Fibroblast of lung (primary cell): ENCODE measurements at regions not wholly inside any gene's neighbourhood (a gene's known extent, or its start where the extent isn't known, plus 50 kb on each side); places are given as distances from the start of the nearest gene placed in this dataset.

ENCODE experiments used
- EZH2 ChIP-seq: IDR thresholded peaks from 2 replicates; pipeline ENCODE4 v1.5.1; 2012; ENCODE audit warnings: low read length, control low read depth, mild to moderate bottlenecking; ENCODE audit errors: missing control alignments
- TF ChIP-seq, protein P1 (sequence below), 2 donors: IDR thresholded peaks in 1 of 2; conservative IDR thresholded peaks in 1 of 2; 1 replicate in 1 of 2; 2 replicates in 1 of 2; pipeline ENCODE4 v1.5.1; 2011 to 2012; ENCODE audit warnings: low read length in 2 of 2, control low read depth in 1 of 2, inconsistent platforms in 1 of 2, low read depth in 1 of 2, mild to moderate bottlenecking in 1 of 2

DNA sequence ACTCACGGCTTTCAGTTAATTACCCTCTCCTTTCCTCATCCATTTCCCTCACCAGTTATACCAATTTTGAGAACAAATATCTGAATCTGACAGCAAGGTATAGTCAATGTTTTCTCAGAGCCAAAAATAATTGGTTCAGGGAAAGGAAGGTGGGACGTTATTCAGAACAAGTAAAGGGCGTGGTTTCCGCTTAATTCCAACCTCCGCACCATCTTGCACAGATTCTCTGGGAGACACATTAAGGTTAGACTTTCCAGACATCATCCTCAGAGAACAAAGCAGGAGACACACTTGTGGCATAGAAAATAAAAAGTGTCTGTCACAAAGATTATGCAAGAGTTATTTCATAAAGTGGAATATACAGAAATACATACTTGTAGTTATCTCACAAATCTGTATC is 441.2 kb downstream of the IRX1 start:
- TF ChIP-seq EZH2: no peak
- TF ChIP-seq, protein P1, sequence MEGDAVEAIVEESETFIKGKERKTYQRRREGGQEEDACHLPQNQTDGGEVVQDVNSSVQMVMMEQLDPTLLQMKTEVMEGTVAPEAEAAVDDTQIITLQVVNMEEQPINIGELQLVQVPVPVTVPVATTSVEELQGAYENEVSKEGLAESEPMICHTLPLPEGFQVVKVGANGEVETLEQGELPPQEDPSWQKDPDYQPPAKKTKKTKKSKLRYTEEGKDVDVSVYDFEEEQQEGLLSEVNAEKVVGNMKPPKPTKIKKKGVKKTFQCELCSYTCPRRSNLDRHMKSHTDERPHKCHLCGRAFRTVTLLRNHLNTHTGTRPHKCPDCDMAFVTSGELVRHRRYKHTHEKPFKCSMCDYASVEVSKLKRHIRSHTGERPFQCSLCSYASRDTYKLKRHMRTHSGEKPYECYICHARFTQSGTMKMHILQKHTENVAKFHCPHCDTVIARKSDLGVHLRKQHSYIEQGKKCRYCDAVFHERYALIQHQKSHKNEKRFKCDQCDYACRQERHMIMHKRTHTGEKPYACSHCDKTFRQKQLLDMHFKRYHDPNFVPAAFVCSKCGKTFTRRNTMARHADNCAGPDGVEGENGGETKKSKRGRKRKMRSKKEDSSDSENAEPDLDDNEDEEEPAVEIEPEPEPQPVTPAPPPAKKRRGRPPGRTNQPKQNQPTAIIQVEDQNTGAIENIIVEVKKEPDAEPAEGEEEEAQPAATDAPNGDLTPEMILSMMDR (conservative IDR thresholded peaks at IDR 0.05 in 1 of 2, IDR thresholded peaks at IDR 0.05 in 1 of 2; ENCODE audit: low read depth in 1 of 2, low read length in 2 of 2): no peak
